Forelimb muscle (tissue), 1 donor: ENCODE measurements at regions not wholly inside any gene's neighbourhood (a gene's known extent, or its start where the extent isn't known, plus 50 kb on each side); places are given as distances from the start of the nearest gene placed in this dataset.

Experiments
- DNase-seq: peaks from one replicate; pipeline ENCODE4 v3.0.0-alpha.2; 2013; ENCODE audit warnings: low read depth

DNA sequence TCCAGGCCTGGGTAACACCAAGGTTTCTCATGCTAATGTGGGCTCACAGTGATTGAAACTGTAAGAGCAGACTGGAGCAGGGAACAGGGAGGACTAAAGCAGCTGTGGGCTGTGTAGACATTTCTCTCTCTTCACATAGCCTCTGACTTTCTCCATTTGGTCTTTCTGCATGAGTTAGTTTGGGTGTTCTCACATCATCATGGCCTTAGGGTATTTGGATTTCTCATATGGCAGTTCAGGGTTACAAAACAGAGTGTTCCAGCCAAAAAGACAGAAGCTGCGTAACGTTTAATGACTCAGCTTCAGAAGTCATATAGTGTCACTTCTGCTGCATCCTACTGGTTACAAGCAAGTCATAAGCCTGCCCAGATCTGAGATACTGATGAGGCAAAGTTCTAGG lies 52.0 kb upstream of the OSBPL8 start:
- DNase-seq, result no peak

DNA sequence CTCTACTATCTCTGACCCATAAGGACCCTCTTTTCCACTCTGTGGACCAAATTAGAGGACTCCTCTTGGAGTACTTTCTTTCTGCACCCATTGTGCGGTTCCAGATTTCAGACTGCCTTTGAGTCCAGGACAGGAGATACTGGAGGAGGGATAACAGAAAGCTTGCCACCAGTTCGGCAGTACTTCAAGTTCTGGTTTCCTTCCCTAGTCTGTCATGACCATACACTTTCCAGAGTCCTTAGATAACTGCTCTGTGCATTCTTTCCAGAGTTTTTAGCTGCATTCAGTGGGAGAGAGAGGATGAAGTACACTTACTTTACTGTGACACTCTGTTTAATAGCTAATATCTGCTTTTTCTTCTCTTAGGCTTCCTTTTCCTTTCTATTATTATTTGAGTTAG lies 54.8 kb upstream of the OSBPL8 start:
- no peak for DNase-seq

DNA sequence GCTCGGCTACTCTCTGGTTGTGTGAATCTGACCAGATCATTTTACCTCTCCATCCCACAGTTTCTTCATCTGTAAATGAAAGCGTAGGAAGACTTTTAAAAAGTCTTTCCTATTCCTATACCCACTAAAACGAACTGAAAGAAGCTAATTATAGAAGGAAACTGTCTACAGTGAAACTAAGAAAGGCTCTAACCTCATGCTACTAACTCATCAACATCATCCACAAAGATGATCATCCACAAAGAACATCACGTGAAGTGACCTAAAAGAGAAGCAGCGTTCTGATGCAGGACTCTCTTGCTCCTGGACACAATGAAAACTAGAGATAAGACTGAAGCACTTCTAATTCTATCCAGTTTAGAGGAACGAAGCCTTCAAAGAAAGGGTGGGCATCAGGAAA lies 58.5 kb upstream of the OSBPL8 start:
- DNase-seq, result no peak

DNA sequence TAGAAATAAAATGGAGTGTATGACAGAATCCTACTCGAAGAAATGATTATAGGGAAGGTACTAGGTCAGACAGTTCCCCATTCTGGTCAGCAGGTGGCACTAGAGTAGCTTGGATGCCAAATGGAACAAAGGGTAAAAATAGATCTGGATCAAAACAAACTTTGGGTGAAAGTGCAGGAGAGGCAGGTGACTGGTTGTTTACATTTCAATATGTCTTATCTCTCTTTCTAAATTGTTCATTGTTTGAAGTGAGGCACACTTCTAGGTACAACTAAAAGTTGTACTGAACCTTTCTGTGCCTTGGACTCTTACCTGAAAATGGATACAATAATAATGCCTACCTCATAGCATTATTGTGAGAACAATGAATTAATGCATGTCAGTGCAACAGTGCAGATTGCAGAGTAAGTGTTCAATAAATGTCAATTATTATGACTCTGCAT lies 62.0 kb upstream of the OSBPL8 start:
- DNase-seq, result peak; percentile 34

DNA sequence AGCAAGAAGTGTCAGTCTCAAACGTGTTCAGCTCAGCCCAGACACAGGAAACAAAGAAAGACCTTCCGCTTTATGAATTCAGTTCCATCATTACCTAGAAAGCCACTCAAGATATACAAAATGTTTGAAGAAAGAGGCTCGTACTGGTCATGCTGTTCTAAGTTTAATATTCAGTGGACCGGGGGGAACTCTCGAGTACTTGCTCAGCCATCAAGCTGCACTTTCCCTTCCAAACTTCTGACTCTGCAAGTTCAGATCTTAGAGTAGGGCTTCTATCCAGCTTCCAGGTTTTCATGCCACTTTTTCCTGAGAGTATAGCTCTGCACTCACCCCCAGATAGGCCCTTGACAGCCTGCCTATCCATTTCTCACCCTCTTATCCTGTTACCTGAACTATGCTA lies 62.8 kb upstream of the OSBPL8 start:
- DNase-seq, result no peak

DNA sequence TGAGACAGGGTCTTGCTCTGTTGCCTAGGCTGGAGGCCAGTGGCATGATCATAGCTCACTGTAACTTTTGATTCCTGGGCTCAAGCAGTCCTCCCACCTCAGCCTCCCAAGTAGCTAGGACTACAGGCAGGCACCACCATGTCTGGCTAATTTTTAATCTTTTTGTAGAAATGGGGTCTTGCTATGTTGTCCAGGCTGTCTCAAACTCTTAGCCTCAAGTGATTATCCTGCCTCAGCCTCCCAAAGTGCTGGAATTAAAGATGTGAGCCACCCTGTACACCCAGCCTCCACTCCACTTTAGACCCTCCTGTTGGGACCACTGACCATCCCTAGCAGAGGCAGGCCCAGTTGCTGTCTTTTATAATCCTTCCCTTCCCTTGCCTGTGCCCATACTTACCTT lies 63.3 kb upstream of the OSBPL8 start:
- no peak for DNase-seq

DNA sequence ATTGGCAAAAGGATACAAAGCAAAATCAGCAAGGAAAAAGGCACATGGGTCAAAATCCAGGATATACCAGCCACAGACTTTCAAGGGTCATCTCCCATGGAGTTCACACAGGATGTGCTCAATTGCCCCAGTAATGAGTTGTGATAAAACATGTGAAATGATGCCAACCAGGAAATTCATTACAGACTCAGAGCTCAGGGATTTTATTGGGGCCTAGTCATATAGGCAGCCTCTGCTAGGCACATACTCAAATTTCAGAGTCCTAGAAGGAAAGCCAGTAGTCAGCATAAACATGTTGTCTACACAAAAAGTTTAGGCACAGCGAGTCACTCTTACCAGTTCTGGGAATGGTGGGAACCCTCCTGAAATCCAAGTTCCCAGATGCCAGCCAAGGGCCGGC lies 64.4 kb upstream of the OSBPL8 start:
- no peak for DNase-seq

DNA sequence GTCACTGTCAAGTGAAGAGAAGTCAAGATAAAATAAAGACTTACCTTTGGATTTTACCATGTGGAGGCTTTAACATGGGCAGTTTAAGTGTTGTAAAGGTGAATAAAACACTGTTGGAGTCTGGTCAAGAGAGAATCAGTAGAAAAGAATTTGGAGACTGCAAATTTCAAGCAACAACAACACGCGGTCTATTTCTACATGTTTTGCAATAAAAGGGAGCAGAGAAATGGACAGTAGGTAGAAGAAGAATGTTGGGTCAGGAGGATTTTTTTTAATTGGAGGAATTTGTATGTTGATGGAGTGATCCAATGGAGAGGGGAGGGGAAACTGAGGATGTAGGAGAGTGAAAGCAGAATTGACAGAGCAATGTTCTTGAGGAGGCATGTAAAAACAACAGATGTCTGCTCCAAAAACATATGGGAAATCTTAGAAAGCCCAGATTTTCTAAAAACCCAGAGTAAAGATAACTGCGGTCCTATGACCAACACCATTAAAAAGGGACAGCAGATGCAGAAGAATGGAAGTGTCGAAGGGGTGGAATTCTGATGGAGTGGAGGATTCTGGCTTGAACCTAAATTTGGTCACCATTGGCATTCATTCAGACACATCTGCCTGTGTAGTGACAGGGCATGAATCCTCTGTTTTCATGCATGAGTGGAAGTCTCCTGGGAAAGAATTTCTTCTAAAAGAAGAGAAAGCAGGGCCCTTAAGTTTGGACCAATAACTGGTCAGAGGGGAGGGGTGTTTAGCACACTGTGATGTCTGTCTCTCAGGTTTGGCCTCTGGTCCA lies 68.0 kb upstream of the OSBPL8 start:
- DNase-seq, result no peak

DNA sequence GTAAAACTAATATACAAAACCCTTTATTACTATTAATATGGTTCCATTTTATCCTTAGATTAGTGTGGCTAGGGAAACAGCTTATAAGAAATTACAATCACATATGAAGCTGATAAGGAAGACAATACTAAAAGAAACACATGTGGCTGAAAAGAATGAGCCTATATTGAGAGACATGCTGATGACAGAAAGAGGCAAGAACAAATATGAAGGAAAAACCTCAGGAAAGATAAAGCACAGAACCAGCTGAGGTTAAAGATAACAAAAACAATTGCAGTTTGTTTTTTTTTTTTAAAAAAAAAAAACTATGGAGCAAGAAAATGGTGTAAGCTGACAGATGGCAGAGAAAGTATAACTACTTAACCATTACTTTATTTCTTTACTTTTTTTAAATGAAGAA lies 69.2 kb upstream of the OSBPL8 start:
- no peak for DNase-seq

DNA sequence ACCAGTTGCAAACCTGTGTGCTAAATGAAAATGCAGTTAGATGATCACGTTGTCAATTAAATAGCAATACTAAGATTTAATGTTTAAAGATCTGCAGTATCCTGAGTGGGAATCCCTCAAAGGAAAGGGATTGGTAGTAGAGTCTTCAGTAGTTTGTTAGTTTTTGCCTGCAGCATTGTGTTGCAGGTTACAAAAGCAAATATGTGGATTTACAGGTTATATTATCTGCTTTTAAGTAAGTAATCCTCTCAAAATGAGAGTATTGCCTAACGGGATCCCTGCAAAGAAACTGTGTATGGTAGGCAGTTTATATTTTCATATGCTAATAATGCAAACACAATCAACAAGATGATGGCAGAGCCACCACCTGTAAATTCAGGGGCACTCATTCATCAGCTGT lies 72.2 kb upstream of the OSBPL8 start:
- no peak for DNase-seq

DNA sequence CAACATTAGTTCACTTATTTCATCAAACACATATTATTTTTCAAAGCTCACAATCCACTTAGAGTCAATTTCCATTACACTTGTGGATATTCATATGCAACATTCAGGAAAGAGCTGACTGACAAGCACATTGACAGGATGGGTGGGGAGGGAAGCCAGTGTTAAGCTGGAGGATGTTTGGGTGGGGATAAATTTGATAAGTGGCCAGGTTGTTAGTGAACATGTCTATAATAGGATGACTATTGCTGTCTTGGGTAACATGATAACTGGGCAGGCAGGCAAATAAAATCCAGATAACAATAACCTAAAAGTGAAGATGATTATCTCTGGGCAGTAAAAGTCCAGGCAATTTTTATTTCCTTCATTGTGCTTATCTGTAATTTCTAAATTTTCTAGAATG lies 73.8 kb upstream of the OSBPL8 start:
- no peak for DNase-seq

DNA sequence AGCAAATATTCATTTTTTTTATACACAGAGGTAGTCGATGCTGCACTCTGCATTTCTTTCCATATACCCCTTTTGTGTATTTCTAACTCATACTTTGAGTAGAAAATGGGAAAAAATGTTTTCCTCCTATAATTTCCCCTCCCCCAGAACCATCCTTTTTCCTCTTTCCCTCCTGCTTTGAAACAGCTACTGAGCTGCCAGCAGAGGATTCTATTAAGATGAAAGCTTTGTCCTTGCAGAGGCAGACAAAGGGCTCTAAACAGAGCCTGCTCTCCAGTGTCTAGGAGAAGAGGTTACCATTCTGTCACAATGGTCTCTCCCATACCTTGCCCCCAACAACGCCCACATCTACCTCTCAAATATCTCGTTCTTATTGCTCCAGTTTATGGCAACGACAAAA lies 74.6 kb upstream of the OSBPL8 start:
- DNase-seq, result no peak

DNA sequence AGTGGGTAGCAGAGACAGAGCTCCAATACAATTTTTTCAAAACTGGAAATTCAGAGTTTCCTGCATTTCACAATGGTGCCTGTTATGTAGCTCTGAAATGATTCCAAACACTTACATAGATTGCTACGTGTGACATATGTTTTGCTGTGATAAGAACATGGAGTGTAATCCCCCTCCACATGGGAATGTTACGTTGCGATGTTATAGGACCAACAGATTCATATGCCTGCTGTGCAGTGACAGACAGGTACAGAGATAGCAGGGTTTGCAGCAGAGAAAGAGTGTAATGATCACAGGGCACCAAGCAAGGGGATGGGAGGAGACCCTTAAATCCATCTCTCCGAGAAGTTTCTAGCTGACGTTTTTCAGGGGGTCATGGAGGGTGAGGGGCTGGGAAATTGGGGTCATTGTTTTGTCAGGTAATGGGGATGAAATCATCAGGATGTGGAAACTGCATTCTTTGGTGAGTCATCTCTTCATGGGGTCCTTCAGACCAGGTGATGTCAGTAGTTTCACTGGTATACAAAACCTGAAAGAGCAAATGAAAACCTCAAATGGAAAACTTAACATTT lies 76.6 kb upstream of the OSBPL8 start:
- no peak for DNase-seq

DNA sequence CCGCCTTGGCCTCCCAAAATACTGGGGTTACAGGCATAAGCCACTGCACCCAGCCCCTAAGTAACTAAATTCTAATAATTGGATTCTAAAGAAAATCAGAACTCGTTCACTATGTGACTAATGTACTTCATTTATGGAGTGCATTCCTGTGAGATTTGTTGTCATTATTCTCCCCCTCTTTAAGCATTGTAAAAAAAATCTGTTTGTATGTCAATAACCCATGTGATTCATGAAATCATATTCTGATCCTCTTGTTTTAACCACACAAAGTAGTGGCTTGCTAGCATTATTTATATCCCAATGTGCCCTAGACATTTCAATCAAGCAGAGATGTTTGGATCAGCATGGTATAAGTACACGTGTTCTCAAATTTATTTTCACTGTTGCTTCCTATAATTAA lies 78.2 kb upstream of the OSBPL8 start:
- DNase-seq, result no peak

DNA sequence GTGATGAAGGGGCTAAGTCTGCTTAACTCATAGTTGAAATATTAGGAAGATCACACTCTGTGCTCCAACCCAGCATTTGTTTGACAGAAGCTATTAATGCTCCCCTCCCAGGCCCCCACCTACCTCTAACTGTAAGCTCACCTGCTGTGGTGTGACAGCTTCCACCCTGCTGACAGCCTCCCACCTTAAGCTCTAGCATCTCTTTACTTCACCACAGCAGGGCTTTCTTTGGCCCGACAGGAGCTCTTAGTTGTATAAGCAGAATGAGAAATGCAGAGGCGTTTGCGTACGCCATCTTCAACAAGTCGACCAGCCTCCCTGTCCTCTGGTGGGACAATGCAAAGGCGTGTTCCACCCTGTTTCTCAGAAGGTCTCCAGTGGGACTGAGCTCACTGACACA lies 80.1 kb upstream of the OSBPL8 start:
- DNase-seq, result no peak

DNA sequence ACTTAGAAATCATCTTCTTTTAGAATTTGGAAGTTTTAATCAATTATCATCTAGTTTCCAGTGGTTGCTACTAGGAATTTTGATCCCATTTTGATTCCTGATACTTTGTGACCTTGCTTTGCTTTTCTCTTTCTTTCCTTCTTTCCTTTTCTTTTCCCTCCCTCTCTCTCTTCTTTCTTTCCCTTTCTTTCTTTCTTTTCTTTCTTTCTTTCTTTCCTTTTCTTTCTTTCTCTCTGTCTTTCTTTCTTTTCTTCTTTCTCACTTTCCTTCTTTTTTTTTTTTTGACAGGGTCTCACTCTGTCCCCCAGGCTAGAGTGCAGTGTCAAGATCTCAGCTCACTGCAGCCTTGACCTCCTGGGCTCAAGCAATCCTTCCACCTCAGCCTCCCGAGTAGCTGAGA lies 81.5 kb upstream of the OSBPL8 start:
- DNase-seq, result no peak

DNA sequence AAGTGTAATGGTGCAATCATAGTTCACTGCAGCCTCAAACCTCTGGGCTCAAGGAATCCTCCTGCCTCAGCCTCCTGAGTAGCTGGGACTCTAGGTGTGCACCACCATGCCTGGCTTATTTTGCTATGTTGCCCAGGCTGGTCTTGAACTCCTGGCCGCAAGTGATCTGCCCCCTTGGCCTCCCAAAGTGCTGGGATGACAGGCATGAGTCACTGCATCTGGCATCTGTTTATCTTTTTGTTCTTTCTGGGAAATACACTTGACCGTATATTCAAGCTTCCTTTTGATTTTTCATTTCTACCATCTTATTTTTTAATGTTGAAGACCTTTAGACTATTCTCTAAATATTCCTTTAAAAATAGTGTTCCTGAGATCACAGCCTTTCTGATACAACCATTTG lies 82.4 kb upstream of the OSBPL8 start:
- DNase-seq, result no peak

DNA sequence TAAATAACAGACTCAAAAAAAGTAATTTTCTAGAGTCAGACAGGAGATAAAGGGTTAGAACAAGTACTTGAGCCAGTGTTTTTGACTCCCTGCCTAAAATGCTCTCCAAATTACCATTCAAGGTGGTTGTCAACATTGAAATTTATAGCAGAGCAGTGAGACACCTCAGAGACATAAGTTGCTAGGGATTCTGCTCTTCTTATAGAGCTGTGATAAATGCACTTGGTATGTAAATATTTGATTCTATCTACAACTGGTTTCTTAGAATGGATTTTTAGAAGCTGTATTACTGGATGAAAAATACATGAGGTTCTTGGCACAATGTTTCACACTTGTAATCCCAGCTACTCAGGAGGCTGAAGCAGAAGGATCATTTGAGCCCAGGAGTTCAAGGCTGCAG lies 83.9 kb upstream of the OSBPL8 start:
- no peak for DNase-seq

DNA sequence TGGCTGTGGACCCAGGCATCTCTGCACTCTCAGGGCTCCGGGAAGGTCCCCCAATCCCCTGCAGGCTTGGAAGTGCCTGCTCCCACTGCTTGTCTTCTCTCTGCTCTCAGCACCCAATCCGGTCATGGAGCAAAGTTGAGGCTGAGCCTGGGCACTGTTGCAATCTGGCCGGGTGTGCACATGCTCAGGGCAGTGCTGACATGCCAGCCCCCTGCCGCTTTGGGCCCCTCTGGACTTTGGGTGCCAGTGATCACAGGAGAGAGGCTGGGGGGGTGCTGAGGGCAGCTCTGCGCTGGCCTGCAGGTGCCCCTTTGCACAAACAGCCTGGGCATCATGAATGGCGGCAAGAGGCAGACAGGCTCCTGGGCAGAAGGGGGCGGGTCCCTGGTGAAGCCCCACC lies 85.4 kb upstream of the OSBPL8 start:
- DNase-seq, result no peak

DNA sequence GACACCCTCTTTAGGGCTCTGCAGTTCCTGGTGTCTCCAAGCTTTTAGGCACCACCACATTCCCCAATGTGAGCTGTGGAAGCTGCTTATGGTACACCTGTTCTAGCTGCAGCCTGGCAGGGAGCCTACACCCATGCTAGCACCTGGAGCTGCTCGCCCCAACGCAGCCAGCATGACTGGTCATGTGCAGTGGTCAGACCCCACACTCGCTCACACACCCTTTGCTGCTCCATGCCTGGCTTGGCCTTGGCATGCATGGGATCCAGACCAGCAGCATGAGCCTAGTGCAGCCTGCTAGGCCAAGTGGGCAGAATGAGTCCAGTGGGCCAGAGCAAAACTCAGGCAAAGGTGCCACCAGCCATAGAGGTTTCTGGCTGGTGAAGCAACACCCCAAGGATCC lies 86.4 kb upstream of the OSBPL8 start:
- no peak for DNase-seq

DNA sequence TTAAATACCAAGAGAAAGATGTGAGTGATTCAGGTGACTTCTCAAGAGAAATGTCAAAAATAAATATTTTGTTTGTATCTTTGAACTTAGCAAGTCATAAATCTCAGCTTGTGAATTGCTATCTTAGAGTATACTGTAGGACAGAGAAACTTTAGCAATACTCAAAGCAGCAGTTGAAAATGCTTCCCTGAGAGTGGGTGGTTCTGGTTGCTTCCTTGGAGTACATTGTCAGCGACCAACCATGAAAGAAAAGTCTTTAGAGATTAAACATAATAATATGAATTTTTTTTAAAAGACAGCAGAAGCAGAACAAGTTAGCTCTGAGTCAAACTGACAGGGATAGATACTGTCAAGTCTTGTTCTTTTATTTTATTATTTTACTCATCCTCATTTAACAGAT lies 86.8 kb upstream of the OSBPL8 start:
- no peak for DNase-seq

DNA sequence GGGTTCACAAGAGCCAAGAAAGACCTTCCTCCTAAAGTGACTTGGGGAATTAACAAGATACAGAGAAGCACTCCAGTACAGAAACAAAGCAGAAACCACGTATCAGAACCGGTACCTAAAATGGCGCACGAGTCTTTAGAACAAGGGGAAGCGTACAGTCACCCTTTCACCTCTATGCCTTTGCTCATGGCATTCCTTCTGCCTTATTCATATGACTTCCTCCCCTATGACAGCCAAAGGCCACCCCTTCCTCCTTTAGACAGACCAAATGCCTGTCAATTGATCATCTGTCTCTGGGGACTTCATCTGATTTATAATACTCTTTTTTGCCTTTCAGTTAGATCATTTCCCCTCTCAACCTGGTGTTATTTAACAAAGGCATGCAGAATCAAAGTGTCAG lies 89.5 kb upstream of the OSBPL8 start:
- no peak for DNase-seq

DNA sequence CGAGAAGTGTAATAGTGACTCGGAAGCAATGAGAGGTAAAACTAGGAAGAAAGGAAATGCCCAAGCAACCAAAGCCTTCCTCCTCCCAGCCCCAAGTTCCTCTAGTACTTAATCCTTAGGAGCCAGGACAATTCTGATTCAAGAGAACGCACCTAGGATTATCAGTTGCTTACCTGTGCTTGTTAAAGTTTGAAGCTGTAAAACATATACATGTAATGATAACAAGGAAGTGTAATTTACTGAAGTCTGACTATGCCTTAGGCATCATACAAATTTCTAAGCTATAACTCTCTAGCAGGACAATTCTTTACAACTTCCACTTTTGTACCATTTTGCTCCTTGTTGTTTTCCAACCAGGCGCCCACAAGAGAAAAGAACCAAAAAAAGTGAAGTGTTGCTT lies 92.8 kb upstream of the OSBPL8 start:
- no peak for DNase-seq

DNA sequence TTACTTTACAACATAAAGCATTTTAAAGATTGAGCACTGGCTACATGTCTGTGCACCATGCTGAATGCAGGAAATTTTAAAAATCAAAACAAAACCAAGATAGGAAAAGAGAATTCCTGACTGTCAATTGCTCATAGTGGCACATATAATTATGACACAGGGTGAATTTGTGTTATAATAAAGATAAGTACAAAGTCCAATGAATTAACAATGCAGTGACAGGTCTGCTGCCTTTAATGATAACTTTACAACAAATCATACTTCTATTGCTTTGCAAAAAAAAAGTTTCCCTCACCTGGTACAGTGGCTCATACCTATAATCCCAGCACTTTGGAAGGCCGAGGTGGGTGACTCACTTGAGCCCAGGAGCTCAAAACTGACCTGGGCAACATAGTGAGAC lies 93.8 kb upstream of the OSBPL8 start:
- no peak for DNase-seq
